ENCODE measurements at regions not wholly inside any gene's neighbourhood (a gene's known extent, or its start where the extent isn't known, plus 50 kb on each side); places are given as distances from the start of the nearest gene placed in this dataset.

GRCh38 chr10:4719036-4719435 lies 107.0 kb upstream of the AKR1E2 start:
- TF ChIP-seq, protein P1, sequence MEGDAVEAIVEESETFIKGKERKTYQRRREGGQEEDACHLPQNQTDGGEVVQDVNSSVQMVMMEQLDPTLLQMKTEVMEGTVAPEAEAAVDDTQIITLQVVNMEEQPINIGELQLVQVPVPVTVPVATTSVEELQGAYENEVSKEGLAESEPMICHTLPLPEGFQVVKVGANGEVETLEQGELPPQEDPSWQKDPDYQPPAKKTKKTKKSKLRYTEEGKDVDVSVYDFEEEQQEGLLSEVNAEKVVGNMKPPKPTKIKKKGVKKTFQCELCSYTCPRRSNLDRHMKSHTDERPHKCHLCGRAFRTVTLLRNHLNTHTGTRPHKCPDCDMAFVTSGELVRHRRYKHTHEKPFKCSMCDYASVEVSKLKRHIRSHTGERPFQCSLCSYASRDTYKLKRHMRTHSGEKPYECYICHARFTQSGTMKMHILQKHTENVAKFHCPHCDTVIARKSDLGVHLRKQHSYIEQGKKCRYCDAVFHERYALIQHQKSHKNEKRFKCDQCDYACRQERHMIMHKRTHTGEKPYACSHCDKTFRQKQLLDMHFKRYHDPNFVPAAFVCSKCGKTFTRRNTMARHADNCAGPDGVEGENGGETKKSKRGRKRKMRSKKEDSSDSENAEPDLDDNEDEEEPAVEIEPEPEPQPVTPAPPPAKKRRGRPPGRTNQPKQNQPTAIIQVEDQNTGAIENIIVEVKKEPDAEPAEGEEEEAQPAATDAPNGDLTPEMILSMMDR (IDR thresholded peaks at IDR 0.05): no peak
- TF ChIP-seq POLR2A (IDR thresholded peaks at IDR 0.05): no peak
- no peak for TF ChIP-seq POLR2AphosphoS5 (IDR thresholded peaks at IDR 0.05)
